GM21576 (cell line): ENCODE measurements at regions not wholly inside any gene's neighbourhood (a gene's known extent, or its start where the extent isn't known, plus 50 kb on each side); places are given as distances from the start of the nearest gene placed in this dataset.
"Not testable (repeated sequence)": the region's sequence is repeated elsewhere in the genome, so short reads cannot be mapped to it uniquely, and the experiment has no call there.

Experiments used
- ATAC-seq: cut with Tn5 transposase; IDR thresholded peaks from one replicate; pipeline ENCODE4 v1.9.1; 2021; ENCODE audit warnings: mild to moderate bottlenecking, moderate library complexity; ENCODE audit not compliant: unreplicated experiment

DNA sequence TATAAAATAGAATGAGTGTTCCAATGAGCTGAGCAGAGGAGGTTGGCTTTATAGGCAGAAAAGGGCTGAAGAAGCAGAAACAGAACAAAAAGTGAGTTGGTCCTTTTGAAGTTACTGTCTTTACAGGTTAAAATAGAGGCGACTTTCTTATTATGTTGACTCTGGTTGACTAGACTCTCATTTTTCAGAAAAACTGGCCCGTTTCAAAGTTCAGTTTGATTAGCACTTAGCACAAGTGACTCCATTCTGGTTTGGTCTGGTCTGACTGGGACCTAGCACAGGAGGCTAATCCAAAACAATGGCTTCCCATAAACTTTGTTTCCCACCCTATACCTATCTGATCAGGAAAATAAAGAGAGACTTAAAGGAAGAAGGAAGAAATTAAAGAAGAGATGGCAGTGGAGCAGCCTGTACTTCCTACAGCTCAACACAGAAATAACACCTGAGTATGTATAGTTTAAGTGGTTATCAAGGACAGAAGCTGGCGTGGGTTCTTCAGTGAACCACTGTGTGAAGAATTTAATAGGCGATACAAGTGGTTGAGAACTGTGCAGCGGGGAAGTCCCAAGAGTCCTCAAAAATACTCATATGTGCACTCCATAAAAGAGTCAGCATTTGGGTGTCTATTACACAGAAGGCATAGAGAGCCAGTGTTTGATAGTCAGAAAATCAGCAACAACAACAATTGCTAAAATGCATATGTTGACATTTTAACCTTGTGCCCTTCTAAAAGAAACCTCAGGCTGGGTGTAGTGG, 554.8 kb upstream of the HTR2C start:
- ATAC-seq, result no peak

GRCh38 chrX:114017086-114017485, 566.8 kb upstream of the HTR2C start:
- ATAC-seq, result no peak

DNA sequence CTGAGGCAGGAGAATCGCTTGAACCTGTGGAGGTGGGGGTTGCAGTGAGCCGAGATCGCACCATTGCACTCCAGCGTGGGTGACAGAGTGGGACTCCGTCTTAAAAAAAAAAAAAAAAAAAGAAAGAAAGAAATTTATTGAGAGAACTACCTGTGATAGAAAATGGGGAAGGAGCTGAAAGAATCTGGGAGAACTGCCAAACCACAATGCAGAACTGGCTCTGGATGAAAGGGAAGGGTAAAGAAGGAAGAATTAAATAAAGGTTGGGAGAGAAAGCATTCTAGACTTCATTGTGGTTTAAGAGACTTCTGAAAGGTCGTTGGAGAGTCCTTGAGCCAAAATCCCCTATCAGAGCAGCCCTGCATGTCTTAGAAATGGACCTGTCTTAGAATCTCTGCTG, 567.9 kb upstream of the HTR2C start:
- ATAC-seq, result no peak

GRCh38 chrX:114006664-114007063, 577.2 kb upstream of the HTR2C start:
- ATAC-seq, result no peak

- no peak for ATAC-seq
These were observed 587.1 kb upstream of the HTR2C start for GRCh38 chrX:113996781-113997180.

GRCh38 chrX:113991720-113992119, 592.2 kb upstream of the HTR2C start:
- ATAC-seq, result not testable (repeated sequence)

GRCh38 chrX:113990669-113991068, 593.2 kb upstream of the HTR2C start:
- ATAC-seq, result not testable (repeated sequence)

DNA sequence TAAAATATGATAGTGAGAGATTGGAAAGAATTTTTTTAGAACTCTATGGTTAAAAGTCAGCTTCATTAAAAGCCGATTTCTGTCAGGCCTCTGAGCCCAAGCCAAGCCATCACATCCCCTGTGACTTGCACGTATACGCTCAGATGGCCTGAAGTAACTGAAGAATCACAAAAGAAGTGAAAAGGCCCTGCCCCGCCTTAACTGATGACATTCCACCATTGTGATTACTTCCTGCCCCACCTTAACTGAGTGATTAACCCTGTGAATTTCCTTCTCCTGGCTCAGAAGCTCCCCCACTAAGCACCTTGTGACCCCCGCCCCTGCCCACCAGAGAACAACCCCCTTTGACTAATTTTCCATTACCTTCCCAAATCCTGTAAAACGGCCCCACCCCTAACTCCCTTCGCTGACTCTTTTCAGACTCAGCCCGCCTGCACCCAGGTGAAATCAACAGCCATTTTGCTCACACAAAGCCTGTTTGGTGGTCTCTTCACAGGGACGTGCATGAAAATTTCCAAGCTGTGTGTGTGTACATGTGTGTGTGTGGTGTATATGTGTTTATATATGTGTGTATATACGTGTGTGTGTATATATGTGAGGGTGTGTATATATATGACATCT, 595.5 kb upstream of the HTR2C start:
- ATAC-seq, result not testable (repeated sequence)

GRCh38 chrX:113986427-113986826, 597.5 kb upstream of the HTR2C start:
- ATAC-seq, result no peak

DNA sequence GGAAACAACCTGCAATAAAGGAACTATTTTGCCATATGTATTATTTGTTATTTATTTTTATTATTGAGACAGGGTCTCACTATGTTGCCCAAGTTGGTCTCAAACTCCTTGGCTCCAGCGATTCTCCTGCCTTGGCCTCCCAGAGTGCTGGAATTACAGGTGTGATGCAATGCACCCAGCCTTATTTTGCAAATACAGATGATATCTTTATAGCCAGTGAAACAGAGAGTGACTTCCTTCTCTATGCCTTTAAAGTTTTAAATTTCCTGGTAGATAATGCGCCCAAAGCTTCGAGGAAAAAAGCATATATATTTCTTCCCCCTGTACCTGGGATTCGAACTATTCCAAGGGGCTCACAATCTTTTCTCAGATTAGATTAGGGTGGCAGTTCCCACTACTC, 601.1 kb upstream of the HTR2C start:
- ATAC-seq, result no peak

GRCh38 chrX:113980953-113981352, 602.9 kb upstream of the HTR2C start:
- ATAC-seq, result no peak

DNA sequence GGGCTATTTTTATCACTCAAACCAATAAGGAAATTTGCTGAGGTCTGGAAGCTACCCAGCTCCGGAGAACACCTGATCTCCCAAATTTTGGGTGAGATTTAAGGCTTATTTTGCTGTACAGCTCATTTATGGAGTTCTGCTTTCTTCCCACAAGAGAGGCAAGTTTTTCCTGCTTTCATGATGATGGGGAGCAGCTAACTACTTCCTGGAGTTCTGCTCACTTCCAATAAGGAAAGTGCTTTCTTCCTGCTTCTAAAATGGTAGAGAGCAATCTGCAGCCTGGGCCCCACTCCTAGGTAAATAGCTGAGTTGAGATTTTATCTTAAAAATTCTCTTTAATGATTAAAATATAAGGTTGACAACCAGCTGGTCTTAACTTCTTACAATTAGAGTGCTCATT, 606.0 kb upstream of the HTR2C start:
- ATAC-seq, result no peak

DNA sequence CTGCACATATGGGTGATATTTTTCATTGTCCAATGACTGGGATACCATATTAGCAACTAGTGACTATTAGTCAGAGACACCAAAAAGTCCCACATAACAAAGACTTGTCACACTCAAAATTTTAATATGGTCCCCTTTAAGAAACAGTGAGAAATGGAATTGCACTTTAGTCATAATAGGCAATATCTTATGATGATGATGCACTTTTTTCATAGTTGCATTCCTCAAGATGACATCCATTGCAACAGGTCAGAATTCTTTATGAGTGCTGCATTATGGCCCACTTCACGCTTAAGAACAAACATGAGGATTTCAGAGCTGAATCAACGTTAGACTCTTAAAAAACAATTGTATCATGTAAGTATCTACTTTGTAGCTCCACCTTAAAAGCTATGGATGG, 608.4 kb upstream of the HTR2C start:
- ATAC-seq, result no peak

DNA sequence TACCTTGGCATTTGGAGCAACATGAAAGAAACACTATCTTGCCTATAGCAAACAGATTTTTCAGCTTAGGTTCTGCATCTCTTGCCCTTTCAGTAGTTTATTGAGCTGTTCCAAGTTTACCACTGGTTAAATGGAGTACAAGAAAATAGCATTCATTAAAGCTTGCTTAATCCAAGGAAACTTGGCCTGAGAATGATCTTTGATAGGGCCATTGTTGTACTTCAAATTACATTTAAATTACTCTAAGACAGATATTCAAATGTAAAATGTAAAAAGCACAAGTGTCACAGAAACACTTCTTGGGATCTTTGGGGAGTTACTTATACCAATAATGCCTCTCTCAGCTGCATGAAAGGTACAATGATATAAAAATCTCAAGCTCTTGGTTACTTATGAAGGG, 609.0 kb upstream of the HTR2C start:
- no peak for ATAC-seq

GRCh38 chrX:113973706-113974105, 610.2 kb upstream of the HTR2C start:
- no peak for ATAC-seq

GRCh38 chrX:113966791-113967190, 617.1 kb upstream of the HTR2C start:
- no peak for ATAC-seq

DNA sequence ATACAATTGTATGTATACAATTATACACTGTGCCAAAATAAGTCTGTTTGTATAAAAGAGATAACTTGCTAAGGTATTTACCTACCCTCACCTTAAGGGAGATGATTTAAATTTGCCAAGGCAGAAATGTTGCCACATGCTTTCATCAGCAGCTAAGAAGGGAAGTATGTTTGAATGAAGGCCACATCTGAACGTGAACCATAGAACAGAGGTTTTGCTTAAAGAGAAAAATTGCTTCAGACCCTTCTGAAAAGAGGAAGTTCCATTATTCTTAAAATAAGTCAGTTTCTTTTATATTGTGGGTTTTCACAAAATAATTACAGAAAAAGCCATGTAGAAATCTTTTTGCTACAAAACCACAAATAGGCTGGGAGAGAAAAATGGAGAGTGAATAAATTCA, 621.5 kb upstream of the HTR2C start:
- ATAC-seq, result no peak

DNA sequence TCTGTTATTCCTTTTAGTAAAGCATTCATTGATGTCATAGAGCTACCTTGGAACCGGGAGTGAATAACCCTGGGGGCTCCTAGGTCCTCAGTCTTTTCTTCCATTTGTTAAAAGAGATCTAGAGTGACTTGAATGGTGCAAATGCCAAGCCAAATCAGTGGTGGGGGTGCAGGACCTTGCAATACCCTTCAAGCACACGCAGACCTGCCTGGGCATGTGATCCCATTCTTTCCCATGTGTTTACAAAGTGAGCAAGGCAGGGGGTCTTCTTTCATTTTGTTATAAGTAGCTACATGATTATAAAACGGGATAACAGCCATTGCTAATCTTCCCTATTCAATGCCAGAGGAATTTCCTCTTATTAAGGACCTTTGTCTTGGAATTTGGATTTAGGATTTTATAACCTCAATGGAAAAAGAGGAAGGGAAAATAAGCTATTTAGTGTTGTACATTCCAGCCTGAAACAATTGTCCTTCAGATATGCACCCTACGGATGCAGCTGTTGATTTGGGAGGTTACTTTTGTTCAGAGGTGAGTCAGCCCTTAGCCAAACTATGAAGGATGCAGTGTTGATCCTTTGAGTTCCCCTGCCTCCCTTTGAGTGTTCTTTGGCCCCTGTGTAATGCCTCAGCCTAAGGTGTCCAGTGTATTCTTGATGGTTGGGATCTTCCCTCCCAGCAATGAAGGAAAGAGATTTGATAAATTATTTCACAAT, 623.8 kb upstream of the HTR2C start:
- no peak for ATAC-seq

- no peak for ATAC-seq
These were observed 627.0 kb upstream of the HTR2C start for GRCh38 chrX:113956936-113957335.

DNA sequence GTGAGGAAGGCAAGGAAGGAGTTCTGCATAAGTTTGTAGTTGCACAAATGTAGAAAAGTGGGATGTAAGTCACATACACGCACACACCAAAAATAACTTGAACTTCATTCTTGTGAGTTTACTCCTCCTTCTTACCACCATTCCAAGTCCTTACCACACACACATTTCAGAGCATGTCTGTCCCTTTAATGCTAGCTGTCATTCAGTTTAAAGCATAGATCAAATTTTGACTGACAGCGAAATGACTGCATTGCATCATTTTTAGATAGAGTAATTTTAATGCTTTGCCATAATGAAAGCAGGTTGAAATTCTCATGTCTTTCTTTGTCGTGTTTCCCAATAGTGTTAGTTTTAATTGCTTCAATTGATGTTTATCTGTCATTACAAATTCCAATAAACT, 629.6 kb upstream of the HTR2C start:
- no peak for ATAC-seq

DNA sequence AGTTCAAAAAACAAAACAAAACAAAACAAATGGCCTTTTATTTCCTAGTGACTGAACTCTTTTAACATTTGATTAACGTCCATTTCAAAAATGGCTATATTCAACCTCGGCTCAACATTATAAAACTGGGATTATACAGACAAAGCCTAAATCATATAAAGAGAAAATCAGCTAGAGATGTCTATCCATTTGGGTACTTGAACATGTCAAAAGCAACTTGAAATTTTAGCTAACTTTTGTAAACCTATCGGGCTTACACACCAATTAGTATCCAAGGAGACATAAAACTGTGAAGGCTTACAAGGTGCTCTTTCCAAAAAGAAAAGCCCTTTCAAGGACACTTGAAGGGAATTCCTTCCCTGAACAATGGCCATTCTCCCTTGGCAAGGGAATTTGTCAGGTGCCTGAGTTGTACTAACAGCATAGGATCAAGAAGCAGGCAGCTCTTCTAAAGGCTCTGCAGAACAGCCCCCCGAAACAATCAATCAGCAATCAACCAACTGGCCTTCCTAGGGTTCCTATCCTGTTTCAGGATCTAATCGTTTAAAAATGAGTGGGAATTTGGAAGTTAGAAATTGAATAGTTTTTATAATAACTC, 633.7 kb upstream of the HTR2C start:
- ATAC-seq, result no peak

DNA sequence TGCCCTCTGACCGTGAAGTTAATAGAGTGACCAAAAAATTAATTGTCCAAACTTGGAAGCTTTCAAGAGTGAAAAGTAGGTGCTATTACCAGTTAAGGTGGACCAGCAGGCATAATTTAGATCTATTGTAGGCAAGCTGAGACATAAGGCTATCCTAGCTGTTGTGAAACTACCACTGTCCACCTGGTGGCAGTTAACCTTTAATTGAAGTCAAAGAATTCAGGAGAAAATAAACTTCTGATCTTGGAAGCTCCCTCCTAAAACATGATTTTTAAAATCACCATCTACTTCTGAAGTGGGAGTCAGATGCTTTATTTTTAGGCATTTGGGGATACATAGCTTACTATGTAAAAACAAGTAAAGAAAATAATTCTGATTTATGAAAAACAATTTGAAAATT, 636.3 kb upstream of the HTR2C start:
- ATAC-seq, result no peak
